ENCODE measurements at regions not wholly inside any gene's neighbourhood (a gene's known extent, or its start where the extent isn't known, plus 50 kb on each side); places are given as distances from the start of the nearest gene placed in this dataset.

DNA sequence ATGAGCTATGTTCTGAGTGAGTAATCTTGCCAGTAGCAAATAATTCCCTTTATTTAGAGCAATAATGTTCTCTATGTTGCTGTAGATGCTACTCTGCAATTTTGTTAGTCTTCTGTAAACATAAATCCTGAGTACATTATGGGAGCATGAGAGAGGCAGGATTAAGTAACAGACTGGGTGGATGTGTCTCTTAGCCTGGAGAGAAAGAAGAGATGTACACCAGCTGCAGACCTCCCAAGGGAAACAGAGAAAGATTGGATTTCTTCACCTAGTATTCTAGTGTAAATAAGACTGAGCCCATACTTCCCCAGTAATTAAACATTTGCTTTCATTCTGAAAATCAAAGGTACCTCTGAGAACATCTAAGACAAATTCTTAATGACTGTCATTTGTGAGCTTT, 564.0 kb downstream of the TRHDE start:
- H3K9me3 ChIP-seq: no peaks in the 10 kb centered on the region
- no peaks in the 10 kb centered on the region for H3K36me3 ChIP-seq
- TF ChIP-seq, protein P1, sequence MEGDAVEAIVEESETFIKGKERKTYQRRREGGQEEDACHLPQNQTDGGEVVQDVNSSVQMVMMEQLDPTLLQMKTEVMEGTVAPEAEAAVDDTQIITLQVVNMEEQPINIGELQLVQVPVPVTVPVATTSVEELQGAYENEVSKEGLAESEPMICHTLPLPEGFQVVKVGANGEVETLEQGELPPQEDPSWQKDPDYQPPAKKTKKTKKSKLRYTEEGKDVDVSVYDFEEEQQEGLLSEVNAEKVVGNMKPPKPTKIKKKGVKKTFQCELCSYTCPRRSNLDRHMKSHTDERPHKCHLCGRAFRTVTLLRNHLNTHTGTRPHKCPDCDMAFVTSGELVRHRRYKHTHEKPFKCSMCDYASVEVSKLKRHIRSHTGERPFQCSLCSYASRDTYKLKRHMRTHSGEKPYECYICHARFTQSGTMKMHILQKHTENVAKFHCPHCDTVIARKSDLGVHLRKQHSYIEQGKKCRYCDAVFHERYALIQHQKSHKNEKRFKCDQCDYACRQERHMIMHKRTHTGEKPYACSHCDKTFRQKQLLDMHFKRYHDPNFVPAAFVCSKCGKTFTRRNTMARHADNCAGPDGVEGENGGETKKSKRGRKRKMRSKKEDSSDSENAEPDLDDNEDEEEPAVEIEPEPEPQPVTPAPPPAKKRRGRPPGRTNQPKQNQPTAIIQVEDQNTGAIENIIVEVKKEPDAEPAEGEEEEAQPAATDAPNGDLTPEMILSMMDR (IDR thresholded peaks at IDR 0.05): no peak
- TF ChIP-seq POLR2A (IDR thresholded peaks at IDR 0.05): no peak
- intact Hi-C loops (cut with DNase I): no loop called here
- DNase-seq (no peak), ATAC-seq (no peak)
- no peak overlapping the region for H3K4me3 ChIP-seq
- H3K27ac ChIP-seq: no peak overlapping the region
- H3K4me1 ChIP-seq: no peaks in the 10 kb centered on the region
- H3K27me3 ChIP-seq: no peaks in the 10 kb centered on the region

- TF ChIP-seq, protein P1 (IDR thresholded peaks at IDR 0.05): no peak
- no peak for TF ChIP-seq POLR2A (IDR thresholded peaks at IDR 0.05)
- no peak overlapping the region for H3K27ac ChIP-seq
Observed at GRCh38 chr12:72839696-72840095, 567.5 kb downstream of the TRHDE start.

GRCh38 chr12:72863671-72864070, 591.5 kb downstream of the TRHDE start:
- 22% methylated on average over 2 of the region's 2 CpGs for WGBS (ENCODE audit: insufficient coverage, low coverage, low lambda C conversion rate, missing lambda C conversion rate)
- DNase-seq (no peak), ATAC-seq (no peak)
- no peak for TF ChIP-seq POLR2A (IDR thresholded peaks at IDR 0.05)
- TF ChIP-seq, protein P1 (IDR thresholded peaks at IDR 0.05): no peak
- Histone ChIP-seq H3K9me3 (no peaks in the 10 kb centered on the region), H3K36me3 (no peaks in the 10 kb centered on the region), H3K4me3 (no peak overlapping the region), H3K27ac (no peak overlapping the region), H3K27me3 (no peaks in the 10 kb centered on the region), H3K4me1 (no peaks in the 10 kb centered on the region)
- intact Hi-C loops (cut with DNase I): no loop called here

More at GRCh38 chr12:72839696-72840095, 567.5 kb downstream of the TRHDE start:
- DNase-seq: no peak
- WGBS (ENCODE audit: insufficient coverage, low coverage, low lambda C conversion rate, missing lambda C conversion rate): 60% methylated on average over 1 of the region's 1 CpG
- no peak for ATAC-seq
- no peaks in the 10 kb centered on the region for H3K4me1 ChIP-seq
- no peaks in the 10 kb centered on the region for H3K9me3 ChIP-seq
- intact Hi-C loops (cut with DNase I): no loop called here
- H3K4me3 ChIP-seq: no peak overlapping the region
- H3K36me3 ChIP-seq: no peaks in the 10 kb centered on the region
- H3K27me3 ChIP-seq: no peaks in the 10 kb centered on the region

DNA sequence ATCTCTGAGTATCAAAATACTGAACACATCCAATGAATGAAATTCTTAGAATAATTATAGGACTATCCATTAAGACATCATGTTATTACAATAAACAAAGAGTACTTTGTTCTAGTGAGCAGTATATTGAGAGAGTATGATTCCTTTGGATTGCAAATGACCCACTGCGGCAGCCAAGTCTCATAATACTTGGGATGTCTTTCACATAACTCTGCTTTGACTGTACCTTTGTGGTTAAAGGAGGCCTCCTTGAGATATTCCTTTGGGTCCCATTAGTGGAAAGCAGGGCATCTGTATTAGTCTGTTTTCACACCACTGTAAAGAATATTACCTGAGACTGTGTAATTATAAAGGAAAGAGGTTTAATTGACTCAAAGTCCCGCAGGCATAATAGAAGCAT, 593.8 kb downstream of the TRHDE start:
- H3K36me3 ChIP-seq: no peaks in the 10 kb centered on the region
- no peaks in the 10 kb centered on the region for H3K9me3 ChIP-seq
- TF ChIP-seq POLR2A (IDR thresholded peaks at IDR 0.05): no peak
- TF ChIP-seq, protein P1 (IDR thresholded peaks at IDR 0.05): no peak
- no peak overlapping the region for H3K27ac ChIP-seq
- H3K27me3 ChIP-seq: no peaks in the 10 kb centered on the region
- 74% methylated on average over 2 of the region's 2 CpGs for WGBS (ENCODE audit: insufficient coverage, low coverage, low lambda C conversion rate, missing lambda C conversion rate)
- intact Hi-C loops (cut with DNase I): no loop called here
- DNase-seq: no peak
- no peak overlapping the region for H3K4me3 ChIP-seq
- ATAC-seq: no peak
- H3K4me1 ChIP-seq: no peaks in the 10 kb centered on the region

DNA sequence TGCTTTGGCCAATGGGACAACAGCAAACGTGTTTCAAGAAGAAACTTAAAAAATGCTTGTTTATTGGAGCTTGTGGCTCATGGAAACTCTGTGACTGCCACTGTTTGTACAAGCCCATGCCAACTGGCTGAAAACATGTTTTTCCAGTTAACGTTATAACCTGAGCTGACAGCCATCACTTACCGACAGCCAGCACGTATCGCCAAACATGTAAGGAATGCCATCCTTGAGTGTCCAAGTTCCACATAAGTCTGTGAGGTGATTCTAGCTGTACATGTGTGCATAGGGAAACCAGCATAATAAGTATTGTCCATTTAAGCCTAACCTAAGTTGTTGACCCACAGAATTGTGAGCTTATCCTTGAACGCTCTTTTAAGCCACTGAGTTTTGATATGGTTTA, 596.9 kb downstream of the TRHDE start:
- intact Hi-C loops (cut with DNase I): no loop called here
- no peaks in the 10 kb centered on the region for H3K9me3 ChIP-seq
- H3K27me3 ChIP-seq: no peaks in the 10 kb centered on the region
- 85% methylated on average over 5 of the region's 6 CpGs for WGBS (ENCODE audit: insufficient coverage, low coverage, low lambda C conversion rate, missing lambda C conversion rate)
- no peaks in the 10 kb centered on the region for H3K4me1 ChIP-seq
- no peak overlapping the region for H3K4me3 ChIP-seq
- H3K36me3 ChIP-seq: no peaks in the 10 kb centered on the region
- ATAC-seq (no peak), DNase-seq (no peak)
- no peak overlapping the region for H3K27ac ChIP-seq
- TF ChIP-seq, protein P1 (IDR thresholded peaks at IDR 0.05): no peak
- no peak for TF ChIP-seq POLR2A (IDR thresholded peaks at IDR 0.05)
